PC-9 (cell line): ENCODE measurements at regions not wholly inside any gene's neighbourhood (a gene's known extent, or its start where the extent isn't known, plus 50 kb on each side); places are given as distances from the start of the nearest gene placed in this dataset.

ENCODE experiments used
- CTCF ChIP-seq: fragments of 200-600 bp; sonication (generic); conservative IDR thresholded peaks from 2 replicates; pipeline ENCODE4 v1.6.1; 2017; ENCODE audit warnings: mixed run types, antibody characterized with exemption, mild to moderate bottlenecking, moderate library complexity
- EZH2 ChIP-seq: fragments of 200-600 bp; sonication (generic); IDR thresholded peaks from 2 replicates; pipeline ENCODE4 v1.8.0; 2017; ENCODE audit warnings: antibody characterized with exemption, low read depth

GRCh38 chr11:90650153-90650552, 427.3 kb upstream of the CHORDC1 start:
- TF ChIP-seq CTCF (no peak), EZH2 (no peak)
